Left lung (tissue), 4 donors: ENCODE measurements at regions not wholly inside any gene's neighbourhood (a gene's known extent, or its start where the extent isn't known, plus 50 kb on each side); places are given as distances from the start of the nearest gene placed in this dataset.

Experiments used
- ATAC-seq: fragments of 200-7000 bp; cut with Tn5 transposase; one replicate; pipeline ENCODE4 v1.9.1; 2020; ENCODE audit warnings: moderate library complexity
- DNase-seq, 4 donors: peaks; one replicate each; pipeline ENCODE4 v3.0.0-alpha.2; 2013 to 2020
- H3K27ac ChIP-seq, 2 donors: fragments of 200-600 bp; sonication (generic) in 1 of 2; one replicate each; pipeline versions ENCODE4 v1.5.0 to v1.8.0; 2020 to 2021
- H3K27me3 ChIP-seq, 2 donors: fragments of 200-600 bp; sonication (generic) in 1 of 2; one replicate each; pipeline versions ENCODE4 v1.5.0 to v1.8.0; 2020 to 2021
- H3K36me3 ChIP-seq, 2 donors: fragments of 200-600 bp; sonication (generic) in 1 of 2; one replicate each; pipeline versions ENCODE4 v1.5.0 to v1.8.0; 2020 to 2021
- H3K4me1 ChIP-seq, 2 donors: fragments of 200-600 bp; one replicate each; pipeline ENCODE4 v1.8.0; 2021
- H3K4me3 ChIP-seq, 2 donors: fragments of 200-600 bp; sonication (generic) in 1 of 2; one replicate each; pipeline versions ENCODE4 v1.5.0 to v1.8.0; 2020 to 2021; ENCODE audit warnings: mild to moderate bottlenecking in 1 of 2
- H3K9me3 ChIP-seq, 2 donors: fragments of 200-600 bp; sonication (generic) in 1 of 2; one replicate each; pipeline versions ENCODE4 v1.5.0 to v1.8.0; 2020 to 2021
- intact Hi-C, 2 donors: fragments of 100-400 bp; cut with DNase I; formaldehyde crosslinking; loops; one replicate each; pipeline versions ENCODE4 v1.11.2 to v1.14.2; 2022
- TF ChIP-seq, protein P1 (sequence below), 2 donors: fragments of 200-600 bp; sonication (generic) in 1 of 2; IDR thresholded peaks; one replicate each; pipeline versions ENCODE4 v1.5.0 to v1.8.0; 2021; ENCODE audit warnings: antibody characterized with exemption in 2 of 2
- donor health status: DM: no; HTN: yes; CAD: no.
- donor health status: DM: no; HTN: no; CAD: no.

DNA sequence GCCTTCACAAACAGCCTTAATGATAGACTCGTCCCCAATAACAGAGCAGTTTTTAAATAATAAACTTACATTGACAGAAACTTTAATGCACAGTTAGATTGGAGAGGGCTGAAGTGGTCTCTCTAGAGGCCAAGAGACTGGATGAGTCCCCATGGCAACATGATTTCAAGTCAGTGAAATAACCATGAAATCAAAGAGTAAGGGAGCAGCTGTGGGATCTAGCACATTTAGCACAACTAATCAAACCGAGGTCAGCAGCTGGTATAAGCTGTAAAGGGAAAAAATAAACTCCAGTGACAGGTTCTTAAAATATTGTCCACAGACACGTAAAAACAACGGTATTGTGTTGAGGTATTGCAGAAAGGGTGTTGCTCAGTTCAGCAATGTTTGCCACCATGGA, 916.6 kb downstream of the DNAH5 start:
- TF ChIP-seq, protein P1, sequence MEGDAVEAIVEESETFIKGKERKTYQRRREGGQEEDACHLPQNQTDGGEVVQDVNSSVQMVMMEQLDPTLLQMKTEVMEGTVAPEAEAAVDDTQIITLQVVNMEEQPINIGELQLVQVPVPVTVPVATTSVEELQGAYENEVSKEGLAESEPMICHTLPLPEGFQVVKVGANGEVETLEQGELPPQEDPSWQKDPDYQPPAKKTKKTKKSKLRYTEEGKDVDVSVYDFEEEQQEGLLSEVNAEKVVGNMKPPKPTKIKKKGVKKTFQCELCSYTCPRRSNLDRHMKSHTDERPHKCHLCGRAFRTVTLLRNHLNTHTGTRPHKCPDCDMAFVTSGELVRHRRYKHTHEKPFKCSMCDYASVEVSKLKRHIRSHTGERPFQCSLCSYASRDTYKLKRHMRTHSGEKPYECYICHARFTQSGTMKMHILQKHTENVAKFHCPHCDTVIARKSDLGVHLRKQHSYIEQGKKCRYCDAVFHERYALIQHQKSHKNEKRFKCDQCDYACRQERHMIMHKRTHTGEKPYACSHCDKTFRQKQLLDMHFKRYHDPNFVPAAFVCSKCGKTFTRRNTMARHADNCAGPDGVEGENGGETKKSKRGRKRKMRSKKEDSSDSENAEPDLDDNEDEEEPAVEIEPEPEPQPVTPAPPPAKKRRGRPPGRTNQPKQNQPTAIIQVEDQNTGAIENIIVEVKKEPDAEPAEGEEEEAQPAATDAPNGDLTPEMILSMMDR (IDR thresholded peaks at IDR 0.05): no peak
- Histone ChIP-seq H3K27ac (no peak overlapping the region), H3K4me3 (no peak overlapping the region), H3K36me3 (no peaks in the 10 kb centered on the region), H3K27me3 (no peaks in the 10 kb centered on the region), H3K4me1 (no peaks in the 10 kb centered on the region), H3K9me3 (peaks cover 0 to 17% of the 10 kb centered on the region in 2 donors)
- intact Hi-C loops: no loop called here
- ATAC-seq (no peak), DNase-seq (no peak)

DNA sequence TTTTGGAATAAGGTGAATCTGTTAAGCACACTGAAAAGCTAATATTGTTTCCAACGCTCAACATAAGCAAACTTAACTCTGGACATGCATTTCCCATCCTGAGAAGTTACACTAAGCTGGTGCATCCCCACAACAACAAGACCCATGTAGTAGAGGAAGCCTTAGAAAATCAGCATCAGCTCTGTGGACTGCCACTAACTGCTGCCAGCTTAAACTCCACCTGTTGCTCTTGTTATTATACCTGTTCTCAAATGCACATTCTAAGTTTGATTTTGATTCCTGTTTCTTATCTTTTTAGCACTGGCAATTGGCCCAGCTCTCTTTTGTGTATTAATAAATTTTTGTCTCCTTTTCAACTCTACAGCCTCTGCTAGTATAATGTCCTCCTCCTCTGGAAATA, 924.8 kb downstream of the DNAH5 start:
- no peak for DNase-seq
- H3K4me3 ChIP-seq: no peak overlapping the region
- no peaks in the 10 kb centered on the region for H3K4me1 ChIP-seq
- TF ChIP-seq, protein P1 (IDR thresholded peaks at IDR 0.05): no peak
- H3K27ac ChIP-seq: no peak overlapping the region
- intact Hi-C loops: no loop called here
- no peaks in the 10 kb centered on the region for H3K36me3 ChIP-seq
- H3K27me3 ChIP-seq: no peaks in the 10 kb centered on the region
- ATAC-seq: no peak
- peaks cover 0 to 9% of the 10 kb centered on the region in 2 donors for H3K9me3 ChIP-seq

DNA sequence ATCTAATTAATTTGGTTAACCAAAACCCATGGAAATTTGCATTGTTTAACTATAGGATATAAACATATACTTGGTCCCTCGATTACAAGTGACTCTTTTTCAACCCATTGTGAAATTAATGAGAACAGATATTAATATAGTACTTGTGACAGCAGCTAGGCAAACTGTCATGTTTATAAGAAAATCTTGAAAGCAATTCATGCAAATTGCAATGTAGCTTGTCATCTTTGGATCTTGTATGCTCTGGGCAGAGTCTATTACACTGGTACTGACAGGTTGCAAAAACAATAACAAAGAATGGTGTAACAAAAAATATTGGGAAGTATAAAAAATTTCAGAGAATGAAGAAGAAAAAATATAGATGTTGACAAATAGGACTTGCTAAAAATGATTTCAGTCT, 941.0 kb downstream of the DNAH5 start:
- DNase-seq: no peak
- no peaks in the 10 kb centered on the region for H3K36me3 ChIP-seq
- H3K27ac ChIP-seq: no peak overlapping the region
- H3K4me3 ChIP-seq: no peak overlapping the region
- peaks cover 0 to 4% of the 10 kb centered on the region in 2 donors for H3K9me3 ChIP-seq
- no peak for ATAC-seq
- no peaks in the 10 kb centered on the region for H3K4me1 ChIP-seq
- intact Hi-C loops: no loop called here
- H3K27me3 ChIP-seq: no peaks in the 10 kb centered on the region
- TF ChIP-seq, protein P1 (IDR thresholded peaks at IDR 0.05): no peak

DNA sequence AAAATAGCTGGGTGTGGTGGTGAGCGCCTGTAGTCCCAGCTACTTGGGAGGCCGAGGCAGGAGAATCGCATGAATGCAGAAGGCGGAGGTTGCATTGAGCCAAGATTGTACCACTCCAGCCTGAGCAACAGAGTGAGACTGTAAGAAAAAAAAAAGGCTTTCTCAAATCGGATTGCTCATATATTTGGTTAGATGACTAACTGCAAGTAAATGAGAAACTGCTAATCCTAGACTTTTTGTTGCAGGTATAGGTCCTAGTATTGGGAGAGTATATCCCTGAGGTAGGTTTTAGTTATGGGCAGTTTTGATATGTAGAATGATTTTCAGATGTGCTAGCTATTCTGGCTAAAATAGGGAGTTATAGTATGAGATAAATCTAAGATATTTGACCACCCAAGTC, 944.8 kb downstream of the DNAH5 start:
- H3K36me3 ChIP-seq: no peaks in the 10 kb centered on the region
- H3K4me1 ChIP-seq: no peaks in the 10 kb centered on the region
- DNase-seq (no peak), ATAC-seq (no peak)
- no peaks in the 10 kb centered on the region for H3K27me3 ChIP-seq
- TF ChIP-seq, protein P1 (IDR thresholded peaks at IDR 0.05): no peak
- no peak overlapping the region for H3K4me3 ChIP-seq
- H3K9me3 ChIP-seq: no peaks in the 10 kb centered on the region
- no peak overlapping the region for H3K27ac ChIP-seq
- intact Hi-C loops: no loop called here

DNA sequence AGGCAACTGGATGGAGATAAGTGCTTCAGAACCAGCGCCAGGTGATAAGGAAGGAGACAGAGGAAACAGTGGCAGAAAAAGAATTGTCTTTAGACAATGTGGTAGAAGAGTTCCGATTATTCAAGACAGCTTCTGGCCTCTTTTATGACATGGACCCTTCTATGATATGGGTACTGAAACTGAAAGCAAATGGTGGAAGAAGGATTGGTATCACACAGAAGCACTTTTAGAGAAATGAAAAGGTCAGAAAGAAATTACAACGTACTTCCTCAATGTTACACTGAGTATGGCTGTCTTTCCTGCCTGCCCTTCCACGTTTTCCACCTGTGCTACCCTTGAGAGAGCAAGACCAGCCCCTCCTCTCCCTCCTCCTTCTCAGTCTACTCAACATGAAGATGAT, 959.3 kb downstream of the DNAH5 start:
- Histone ChIP-seq H3K27ac (no peak overlapping the region), H3K4me3 (no peak overlapping the region), H3K4me1 (no peaks in the 10 kb centered on the region), H3K27me3 (no peaks in the 10 kb centered on the region), H3K36me3 (no peaks in the 10 kb centered on the region), H3K9me3 (peaks cover 0 to 3% of the 10 kb centered on the region in 2 donors)
- TF ChIP-seq, protein P1 (IDR thresholded peaks at IDR 0.05): no peak
- ATAC-seq: no peak
- intact Hi-C loops: no loop called here
- DNase-seq: no peak
